ENCODE measurements at regions not wholly inside any gene's neighbourhood (a gene's known extent, or its start where the extent isn't known, plus 50 kb on each side); places are given as distances from the start of the nearest gene placed in this dataset.

- DNase-seq: no peak
These were observed 515.8 kb upstream of the ZFHX3 start for GRCh38 chr16:73563709-73564108.

DNA sequence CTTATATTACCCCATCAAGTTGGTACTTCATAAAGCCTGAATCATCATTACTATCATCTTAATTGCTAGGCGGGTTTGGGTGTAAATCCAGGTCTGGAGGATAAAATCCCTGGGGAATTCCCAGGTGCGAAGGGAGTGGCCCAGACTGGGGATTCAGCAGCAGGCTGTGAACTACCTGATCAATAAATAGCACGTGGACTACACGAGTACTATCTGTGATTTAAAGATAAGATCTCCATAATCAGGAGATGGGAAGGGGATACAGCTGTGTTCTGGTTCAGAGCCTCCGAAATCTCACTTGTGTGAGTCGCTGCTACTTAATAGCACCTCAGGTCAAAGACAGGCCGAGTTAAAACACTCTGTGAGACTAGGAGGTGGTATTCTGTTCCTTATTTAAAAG is 512.6 kb upstream of the ZFHX3 start:
- no peak for DNase-seq

GRCh38 chr16:73558219-73558618 is 510.3 kb upstream of the ZFHX3 start:
- no peak for DNase-seq

DNA sequence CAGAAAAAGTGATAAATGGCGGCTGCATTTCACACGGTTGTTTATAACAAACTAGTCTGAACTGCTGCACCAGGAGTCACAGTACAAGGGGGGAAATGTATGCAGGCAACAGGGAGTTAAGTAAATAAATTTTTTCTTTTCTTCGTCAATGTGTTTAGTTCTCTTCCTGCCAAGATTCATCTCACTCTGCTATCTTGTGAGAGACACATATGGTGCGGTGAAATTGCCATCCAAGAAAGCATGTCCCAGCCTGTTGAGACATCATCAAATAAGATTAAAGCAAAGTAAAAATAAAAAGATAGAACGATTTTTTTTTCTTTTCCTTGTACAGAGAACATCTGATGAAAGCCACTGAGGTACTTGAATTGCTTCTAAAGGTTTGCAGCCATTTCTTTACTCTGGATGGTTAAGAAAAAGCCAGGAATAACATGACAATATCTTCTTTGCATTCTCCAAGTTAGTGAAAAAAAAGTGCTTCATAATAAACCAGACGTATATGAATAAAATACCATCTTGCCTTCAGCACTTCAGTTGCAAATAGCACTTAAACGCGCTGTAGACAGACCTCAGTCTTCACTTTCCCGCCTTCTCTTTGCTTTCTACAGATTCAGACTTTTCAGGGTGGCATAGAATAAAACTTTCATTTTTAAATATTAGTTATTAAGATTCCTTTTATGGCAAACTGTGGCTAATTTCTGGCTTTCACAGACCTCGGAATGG is 506.2 kb upstream of the ZFHX3 start:
- DNase-seq: no peak

DNA sequence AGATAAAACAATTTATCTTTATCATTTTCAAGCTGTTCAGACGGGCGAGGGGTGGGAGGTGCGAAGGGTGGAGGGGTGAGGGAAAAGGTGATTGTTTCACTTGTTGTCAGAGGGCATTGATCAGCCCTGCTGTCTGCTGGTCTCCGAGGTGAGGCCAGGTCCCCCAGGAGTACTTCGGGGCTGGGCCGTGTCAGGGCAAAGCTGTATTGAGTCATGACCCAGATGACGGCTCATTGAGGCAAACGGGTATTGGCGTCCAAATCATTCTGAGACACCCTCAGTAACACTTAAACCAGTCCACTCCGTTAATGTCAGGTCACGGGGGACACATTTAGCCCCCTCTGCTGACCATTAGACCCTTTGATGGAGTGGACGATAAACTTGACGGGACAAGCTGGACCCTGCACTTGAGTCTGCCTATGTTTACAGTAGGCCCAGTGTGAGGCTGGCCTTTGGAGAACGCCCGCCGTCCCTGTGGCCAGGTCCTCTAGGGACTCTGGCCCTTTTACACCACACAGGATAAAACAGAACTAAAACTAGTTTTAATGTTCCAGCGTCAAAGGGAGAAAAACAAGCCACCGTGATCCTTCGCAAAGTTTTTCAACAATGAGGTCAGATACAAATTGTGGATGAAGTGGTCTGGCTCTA is 502.2 kb upstream of the ZFHX3 start:
- no peak for DNase-seq

DNA sequence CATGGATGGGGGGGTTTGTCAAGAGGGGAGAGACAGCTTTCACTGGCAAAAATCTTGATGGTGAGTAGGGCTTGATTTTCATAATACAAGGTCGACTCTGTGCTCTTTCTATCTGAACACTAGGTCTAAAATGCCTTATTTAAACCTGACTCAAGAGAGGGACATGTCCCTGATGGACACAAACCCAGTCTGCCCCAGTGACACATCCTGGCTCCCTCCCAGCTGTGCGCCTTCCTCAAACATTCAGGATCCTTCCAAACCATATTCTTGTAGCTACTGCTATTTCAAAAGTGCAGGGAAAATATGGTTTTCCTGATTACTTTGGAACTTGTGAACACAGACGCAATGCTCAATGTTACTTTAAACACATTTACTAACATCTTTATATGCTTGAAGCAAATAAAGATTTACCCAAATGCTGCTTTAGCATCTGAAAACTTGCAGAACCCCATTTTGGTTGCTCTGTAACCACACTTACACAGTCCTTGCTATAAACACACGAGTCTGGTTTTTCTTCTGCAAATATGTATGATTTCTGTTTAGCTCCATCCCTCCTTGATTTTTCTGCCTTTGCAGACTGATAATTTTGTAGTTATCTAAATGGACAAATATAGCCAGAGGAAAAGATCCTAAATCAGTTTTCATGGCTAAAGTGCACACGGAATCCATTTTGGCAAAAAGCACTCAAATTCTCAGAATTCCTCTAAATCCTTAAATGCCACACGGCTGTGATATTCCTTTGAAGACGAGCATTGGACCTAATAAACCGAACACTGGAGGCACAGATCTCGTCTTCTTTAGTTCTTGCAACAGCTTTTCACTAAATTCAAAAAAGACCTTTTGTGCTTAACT is 499.9 kb upstream of the ZFHX3 start:
- DNase-seq: no peak

GRCh38 chr16:73546341-73546845 is 498.5 kb upstream of the ZFHX3 start:
- DNase-seq: peak; percentile 29 to 51

- peak; percentile 10 to 33 for DNase-seq
These were observed 497.8 kb upstream of the ZFHX3 start for GRCh38 chr16:73545755-73546154.

- no peak for DNase-seq
These were observed 497.4 kb upstream of the ZFHX3 start for GRCh38 chr16:73545290-73545689.

- DNase-seq: no peak
These were observed 496.9 kb upstream of the ZFHX3 start for GRCh38 chr16:73544826-73545225.

DNA sequence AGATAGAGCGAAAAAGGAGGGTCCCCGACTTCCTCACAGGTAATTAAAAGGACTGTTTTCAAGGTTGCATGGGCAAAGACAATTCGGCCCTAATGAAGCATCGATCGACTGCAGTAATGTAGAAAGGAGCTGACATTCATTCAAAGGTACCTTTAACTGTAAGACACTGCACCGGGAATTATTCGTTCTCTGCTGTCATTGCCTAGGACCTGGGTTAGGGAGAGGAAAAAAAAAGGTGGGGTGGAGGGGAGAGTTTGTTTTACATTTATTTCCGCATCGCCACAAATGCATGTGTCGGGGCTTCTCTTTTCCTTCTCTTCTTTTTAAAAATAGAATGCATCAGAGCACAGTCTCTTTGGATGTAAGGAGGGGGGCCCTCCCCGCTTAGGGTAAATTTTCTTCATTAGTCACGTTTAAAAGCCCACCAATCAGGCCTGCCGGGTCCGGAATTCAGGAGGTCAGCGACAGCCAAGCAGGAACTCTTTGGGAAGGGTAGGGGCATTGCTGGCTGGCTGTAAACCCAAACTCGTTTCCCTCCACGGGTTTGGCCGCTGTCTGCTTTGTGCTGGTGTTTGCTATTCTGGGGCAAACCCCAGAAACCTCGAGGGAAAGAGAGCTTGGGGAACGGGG is 496.2 kb upstream of the ZFHX3 start:
- no peak for DNase-seq

GRCh38 chr16:73543331-73543969 is 495.5 kb upstream of the ZFHX3 start:
- DNase-seq: no peak

DNA sequence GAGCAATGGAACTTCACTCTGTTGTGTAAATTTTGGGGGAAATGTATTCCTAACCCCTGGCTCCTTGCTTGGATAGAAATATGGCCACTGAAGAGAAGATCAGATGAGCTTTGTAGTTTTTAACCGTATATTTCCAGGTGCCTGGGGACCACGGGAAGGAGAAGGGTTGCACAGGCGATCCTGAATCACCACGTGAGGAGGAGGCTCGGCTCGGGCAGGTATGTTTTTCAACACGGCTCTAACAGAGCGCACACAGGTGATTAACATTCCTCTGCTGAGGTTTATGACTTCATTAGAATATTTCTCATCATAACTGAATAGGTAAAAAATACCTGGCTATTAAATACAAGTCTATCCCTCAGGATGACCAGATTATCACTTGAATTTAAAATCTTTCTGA is 495.0 kb upstream of the ZFHX3 start:
- DNase-seq: no peak

DNA sequence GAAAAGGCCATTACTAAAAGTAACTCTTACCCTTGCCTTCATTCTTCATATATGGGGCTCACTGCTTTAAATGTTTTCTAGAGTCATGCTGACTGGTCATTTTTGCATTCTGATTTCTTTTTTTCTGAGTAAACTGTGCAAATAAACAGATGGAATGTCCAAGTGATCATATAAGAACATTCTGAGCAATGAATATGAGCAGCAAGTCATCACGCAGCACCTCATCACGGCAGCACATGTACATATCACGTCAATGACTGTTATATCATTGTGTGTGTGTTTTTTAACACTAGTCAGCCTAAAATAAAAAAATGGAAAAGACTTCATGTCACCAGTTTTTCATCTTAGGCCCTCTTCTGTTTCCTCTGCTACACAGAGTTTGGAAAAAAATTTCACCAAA is 490.0 kb upstream of the ZFHX3 start:
- no peak for DNase-seq

- no peak for DNase-seq
These were observed 489.0 kb upstream of the ZFHX3 start for GRCh38 chr16:73536931-73537330.

GRCh38 chr16:73531021-73531420 is 483.1 kb upstream of the ZFHX3 start:
- no peak for DNase-seq

DNA sequence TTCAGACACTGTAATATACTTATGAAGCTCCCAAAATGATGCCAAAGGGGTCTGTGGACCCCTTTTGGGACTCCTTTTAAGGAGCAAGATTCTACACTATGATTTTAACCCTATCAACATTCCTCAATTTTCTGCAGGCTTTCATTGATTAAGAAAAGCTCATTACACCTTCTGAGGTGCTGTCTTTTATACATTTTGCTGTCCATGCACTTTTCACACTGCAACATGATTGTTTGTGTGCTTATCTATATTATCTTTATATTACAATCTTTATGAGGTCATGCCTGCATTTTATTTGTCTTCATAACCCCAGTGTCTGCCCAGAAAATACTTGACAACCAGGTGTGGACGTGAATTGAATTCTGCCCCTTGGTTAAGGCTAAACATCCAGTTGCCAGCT is 482.6 kb upstream of the ZFHX3 start:
- DNase-seq: no peak

DNA sequence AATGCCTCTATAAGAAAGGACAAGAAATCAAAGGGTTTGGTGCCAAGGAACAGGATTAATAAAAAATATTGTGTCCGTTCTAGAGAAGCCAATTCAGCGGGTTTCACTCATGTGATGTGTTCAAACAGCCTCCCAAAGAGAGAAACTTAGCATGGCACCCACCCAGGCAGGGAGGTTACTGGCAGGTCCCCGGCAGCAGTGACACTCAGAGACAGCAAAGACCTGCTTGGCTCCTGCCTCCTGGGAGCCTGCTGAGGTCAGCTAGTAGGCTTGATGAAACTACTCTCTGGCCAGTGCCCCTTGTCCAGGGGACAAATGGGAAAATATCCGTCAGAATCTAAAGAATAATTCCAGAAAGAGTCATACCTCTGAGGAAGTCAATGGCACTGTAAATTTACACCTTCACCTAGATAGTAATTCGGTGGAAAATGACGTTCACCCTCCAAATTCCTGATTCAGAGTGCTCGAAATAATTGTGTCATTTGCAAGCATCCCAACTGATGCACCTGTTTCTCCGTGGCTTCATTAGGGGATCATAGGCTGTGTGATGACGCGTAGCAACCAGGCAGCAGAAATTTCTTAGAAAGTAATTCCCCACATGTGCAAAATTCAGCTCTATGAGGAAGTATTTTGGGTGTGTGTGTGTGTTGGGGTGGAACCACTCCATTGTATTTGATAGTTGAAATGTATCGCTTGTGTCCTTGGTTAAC is 481.5 kb upstream of the ZFHX3 start:
- DNase-seq: no peak

DNA sequence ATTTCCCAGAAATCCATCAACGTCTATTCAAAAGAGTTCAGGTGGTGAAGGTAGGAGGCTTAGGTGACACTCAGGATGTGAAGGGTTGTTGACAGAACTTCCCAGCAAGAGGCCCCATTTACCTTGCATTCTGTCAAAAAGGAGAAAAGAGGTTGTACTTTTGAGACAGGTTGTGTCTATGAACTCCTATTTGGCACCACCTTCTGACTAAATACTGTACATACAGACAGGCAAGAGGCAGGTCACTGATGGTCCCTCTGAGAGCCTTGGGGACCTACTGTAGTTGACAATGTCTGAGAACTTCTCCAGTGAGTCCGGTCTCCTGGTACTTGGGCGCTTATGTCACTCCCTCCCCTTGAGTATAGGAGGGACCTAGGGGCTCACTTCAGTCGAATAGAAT is 479.3 kb upstream of the ZFHX3 start:
- peak; percentile 12 to 50 for DNase-seq

- no peak for DNase-seq
These were observed 478.3 kb upstream of the ZFHX3 start for GRCh38 chr16:73526011-73526804.

DNA sequence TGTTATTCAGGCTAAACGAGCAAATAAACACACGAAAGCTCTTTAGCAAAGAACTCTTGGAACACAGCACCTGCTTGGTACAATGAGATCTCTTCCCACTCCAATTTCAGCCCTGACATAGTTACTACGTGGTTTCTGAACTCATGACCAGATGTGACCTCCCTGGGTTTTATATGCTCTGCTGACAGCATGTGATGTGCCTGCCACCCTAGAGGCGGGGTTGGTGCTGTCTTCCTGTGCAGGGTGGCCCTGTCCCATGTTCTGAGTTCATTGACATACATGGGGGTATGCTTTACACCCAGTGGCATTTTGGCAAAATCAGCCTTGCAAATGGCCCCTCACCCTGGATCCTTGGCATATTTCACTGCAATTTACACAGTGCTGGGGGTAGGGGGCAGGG is 475.3 kb upstream of the ZFHX3 start:
- DNase-seq: no peak
